HG02884 (cell line): ENCODE measurements at regions not wholly inside any gene's neighbourhood (a gene's known extent, or its start where the extent isn't known, plus 50 kb on each side); places are given as distances from the start of the nearest gene placed in this dataset.
"Not testable (repeated sequence)": the region's sequence is repeated elsewhere in the genome, so short reads cannot be mapped to it uniquely, and the experiment has no call there.

ENCODE experiments used
- ATAC-seq: cut with Tn5 transposase; IDR thresholded peaks from one replicate; pipeline ENCODE4 v1.9.1; 2021; ENCODE audit warnings: mild to moderate bottlenecking, moderate library complexity; ENCODE audit not compliant: unreplicated experiment

GRCh38 chr2:210860276-210860675, 303.9 kb downstream of the CPS1 start:
- no peak for ATAC-seq

DNA sequence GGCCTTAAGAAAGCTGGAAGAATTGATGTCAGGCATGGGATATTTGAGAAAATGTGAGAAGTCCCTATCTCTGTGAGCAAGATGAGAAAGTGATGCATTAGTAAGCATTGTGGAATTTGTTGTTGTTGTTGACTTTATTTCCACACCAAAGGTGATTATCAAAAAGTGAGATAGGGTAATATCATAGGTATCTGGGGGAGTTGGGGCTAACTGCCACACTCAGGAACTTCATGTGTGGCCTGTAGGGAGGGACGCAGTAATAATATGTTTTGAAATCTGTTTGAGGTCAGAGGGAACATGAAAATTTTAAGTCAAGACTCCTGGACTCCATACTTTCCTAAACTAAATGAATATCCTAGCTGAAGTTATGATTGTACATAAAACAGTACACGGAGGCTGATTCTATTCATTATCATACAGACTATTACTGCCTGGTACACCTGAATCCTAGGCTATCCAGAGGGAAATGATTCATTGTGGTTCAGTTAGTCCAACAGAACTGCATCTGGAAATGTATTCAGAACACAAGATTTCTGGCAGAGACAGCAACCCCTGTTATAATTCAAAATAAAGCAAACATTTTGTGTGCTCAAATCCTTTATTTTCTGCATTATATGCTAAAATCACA, 304.8 kb downstream of the CPS1 start:
- ATAC-seq, result no peak

GRCh38 chr2:210862283-210863065, 306.1 kb downstream of the CPS1 start:
- ATAC-seq, result no peak

DNA sequence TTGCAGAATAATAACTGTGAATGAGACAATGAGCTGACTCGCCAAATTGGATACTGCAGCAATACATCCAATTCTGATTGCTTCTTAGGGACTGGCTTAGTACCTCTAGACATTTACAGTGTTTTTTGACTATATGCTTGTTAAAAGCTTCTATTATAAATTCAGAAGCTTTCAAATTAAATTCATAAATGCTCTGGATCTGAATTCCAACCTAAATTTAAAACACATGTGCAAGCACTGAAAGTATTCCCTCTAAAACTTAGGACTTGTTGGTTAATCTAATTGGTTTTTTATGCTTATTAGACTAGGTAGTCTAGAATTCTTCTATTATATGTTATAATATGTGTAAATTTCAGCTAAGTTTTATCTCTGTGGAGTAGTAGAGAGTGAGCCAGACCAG, 306.9 kb downstream of the CPS1 start:
- no peak for ATAC-seq

DNA sequence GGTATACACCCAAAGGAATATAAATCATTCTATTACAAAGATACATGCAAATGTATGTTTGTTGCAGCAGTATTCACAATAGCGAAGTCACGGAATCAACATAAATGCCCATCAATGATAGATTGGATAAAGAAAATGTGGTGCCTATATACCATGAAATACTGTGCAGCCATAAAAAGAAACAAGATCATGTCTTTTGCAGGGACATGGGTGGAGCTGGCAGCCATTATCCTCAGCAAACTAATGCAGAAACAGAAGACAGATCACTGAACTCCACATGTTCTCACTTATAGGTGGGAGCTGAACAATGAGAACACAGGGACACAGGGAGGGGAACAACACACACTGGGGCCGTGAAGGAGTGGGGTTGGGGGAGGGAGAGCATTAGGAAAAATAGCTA, 315.2 kb downstream of the CPS1 start:
- ATAC-seq, result not testable (repeated sequence)

GRCh38 chr2:210873631-210874030, 317.2 kb downstream of the CPS1 start:
- ATAC-seq, result no peak

DNA sequence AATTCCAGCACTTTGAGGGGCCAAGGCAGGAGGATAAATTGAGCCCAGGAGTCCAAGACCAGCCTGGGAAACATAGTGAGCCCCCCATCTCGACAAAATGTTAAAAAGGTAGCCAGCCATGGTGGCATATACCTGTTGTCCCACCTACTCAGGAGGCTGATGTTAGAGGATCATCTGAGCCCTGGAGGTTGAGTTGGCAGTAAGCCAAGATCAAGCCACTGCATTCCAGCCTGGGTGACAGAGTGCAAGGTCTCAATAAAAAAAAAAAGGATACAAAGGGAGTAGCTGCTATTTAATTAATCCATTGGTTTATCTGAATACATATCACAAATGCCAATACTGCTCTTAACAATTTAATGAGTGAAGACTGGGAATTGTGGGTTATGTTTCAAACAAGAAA, 327.8 kb downstream of the CPS1 start:
- no peak for ATAC-seq

DNA sequence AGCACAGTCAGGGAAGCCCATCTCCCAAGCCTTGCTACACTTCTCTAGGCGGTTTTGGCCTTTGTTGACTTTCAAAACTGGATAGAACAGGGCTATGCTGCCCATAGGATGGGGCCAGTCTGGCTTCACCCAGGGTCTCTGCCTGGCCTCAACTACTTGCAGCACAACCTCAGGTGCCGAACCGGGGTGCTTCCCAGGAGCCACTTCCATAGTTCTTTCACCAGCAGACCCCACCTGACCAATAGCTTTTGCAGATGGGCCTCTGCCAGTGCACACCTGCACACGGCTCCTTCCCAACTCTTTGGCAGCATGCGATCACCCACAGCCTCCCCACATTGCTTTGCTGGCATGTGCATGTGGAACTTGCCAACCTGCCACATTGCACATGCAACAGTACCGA, 331.6 kb downstream of the CPS1 start:
- ATAC-seq, result no peak

GRCh38 chr2:210895132-210895531, 338.7 kb downstream of the CPS1 start:
- no peak for ATAC-seq

DNA sequence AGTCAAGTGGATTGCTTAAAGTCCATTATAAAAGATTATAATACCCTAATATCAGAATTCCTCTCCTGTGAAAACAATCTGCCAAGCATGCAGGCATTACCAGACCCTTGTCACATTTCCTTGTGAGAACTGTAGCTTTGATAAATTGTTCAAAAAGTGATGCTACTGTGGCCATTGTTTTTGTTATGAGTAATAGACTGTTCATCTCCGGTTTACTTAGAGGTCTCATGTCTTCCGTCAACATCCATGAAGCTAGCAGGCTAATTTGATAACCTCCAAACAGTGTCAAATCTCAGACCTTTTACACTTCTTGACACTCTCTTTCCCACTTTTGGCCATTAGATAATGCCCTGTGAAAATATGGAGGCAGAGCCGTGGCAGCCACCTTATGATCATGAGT, 342.7 kb downstream of the CPS1 start:
- ATAC-seq, result no peak

DNA sequence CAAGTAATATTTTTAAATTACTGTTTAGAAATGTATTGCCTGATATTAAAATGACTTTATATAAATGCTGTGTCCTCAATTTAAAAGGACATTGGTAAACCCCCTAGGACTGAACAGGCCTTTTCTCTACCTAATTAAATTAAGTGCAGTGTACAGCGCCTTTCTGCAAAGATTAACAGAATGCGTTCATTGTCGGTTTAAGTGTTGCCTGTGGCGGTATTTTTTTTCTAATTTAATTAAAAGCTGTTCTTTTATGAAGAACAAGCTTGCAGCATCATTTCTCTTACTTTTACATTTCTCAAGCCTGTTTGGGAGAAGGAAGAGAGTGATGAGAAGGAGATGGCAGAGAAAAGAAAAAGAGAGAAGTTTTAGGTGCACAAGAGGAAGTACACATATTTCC, 344.9 kb downstream of the CPS1 start:
- ATAC-seq, result no peak

- no peak for ATAC-seq
Measured at GRCh38 chr2:210912779-210913178, 356.4 kb downstream of the CPS1 start.

DNA sequence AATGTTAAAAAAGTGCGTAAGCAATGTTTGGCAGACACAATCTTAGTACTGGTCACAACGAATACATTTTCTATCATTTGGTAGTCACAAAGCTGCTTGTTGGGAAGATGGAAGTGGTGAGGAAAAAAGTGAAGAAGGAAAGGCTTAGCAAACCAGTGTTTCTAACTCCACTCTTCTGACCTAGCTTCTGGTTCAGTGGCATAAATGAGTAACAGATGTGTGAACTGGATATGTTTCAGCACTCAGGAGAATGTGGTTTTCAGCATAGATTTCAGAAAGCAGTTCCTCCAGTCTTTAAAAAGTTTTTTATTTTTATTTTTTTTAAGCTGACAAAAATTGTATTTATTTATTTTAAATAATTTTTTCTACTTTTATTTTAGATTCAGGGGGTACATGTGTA, 357.1 kb downstream of the CPS1 start:
- no peak for ATAC-seq

GRCh38 chr2:210915912-210916311, 359.5 kb downstream of the CPS1 start:
- no peak for ATAC-seq

GRCh38 chr2:210917465-210917864, 361.1 kb downstream of the CPS1 start:
- no peak for ATAC-seq

GRCh38 chr2:210919128-210919527, 362.7 kb downstream of the CPS1 start:
- no peak for ATAC-seq

DNA sequence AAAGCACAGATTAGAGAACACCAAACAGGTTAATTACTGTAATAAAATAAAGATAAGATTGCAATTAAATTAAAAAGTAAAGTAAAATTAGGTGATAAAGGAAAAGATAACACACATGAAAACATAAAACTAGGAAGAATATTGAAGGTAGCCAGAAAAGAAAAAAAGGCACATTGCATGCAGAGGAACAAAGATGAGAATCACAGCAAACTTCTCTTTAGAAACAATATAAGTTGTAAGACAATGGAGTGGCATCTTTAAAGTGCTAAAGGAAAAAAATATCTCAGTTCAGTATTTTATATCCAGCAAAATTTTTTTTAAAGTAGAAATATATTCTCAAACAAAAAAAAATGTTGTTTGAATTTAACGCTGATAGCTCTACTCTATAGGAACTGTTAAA, 366.0 kb downstream of the CPS1 start:
- no peak for ATAC-seq

DNA sequence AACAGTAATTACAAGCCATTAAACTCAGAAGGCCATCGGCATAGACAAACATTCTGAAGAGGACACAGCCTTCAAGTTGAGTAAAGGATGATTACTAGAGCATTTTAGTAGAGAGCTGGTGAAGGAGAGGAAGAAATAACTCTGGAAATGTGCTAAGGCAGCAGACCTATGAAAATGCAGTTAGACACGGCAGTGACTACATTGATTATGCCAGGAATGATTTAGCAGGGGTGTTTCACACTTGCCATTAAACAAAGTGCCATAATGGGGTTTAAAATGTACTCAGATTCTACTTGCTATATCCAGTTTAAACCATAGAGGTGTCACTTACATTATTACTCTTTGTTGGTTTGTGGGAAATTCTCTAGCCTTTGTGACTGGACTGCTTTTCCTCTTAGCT, 372.3 kb downstream of the CPS1 start:
- no peak for ATAC-seq

DNA sequence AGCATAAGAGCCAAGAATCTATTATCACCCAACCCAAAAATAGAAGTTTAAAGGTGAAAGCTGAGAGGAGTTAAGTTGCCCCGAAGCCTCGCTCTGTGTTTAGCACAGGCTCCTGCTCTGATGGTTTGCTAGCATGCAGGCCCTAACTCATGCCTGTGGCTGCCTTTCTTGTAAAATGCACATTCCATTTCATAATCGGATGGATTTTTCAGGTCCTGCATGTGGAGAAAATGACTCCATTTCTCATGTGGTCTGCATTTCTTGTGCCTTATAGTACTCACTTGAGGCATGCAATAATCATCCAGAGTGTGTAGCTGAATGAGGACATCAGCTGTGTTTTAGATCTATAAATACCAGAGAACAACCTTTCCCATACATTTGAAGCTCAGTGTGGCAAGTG, 381.8 kb downstream of the CPS1 start:
- no peak for ATAC-seq

DNA sequence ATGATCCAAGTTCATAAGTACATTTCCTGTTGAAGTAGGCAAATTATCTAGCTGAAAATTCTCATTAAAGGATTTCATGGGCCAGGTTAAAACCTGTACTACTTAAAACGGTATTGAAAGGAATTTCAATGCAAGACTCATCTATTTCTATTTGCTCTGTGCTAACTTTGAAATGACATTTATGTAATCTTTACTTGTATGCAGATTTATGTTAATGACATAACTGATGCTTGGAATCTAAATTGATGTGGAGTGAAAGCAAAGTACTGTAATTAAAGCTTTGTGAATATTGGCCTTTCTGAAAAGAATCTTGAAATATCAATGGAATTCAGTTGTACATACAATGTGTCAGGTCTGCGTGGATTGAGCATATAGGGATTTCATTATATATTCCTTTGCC, 390.0 kb downstream of the CPS1 start:
- no peak for ATAC-seq

DNA sequence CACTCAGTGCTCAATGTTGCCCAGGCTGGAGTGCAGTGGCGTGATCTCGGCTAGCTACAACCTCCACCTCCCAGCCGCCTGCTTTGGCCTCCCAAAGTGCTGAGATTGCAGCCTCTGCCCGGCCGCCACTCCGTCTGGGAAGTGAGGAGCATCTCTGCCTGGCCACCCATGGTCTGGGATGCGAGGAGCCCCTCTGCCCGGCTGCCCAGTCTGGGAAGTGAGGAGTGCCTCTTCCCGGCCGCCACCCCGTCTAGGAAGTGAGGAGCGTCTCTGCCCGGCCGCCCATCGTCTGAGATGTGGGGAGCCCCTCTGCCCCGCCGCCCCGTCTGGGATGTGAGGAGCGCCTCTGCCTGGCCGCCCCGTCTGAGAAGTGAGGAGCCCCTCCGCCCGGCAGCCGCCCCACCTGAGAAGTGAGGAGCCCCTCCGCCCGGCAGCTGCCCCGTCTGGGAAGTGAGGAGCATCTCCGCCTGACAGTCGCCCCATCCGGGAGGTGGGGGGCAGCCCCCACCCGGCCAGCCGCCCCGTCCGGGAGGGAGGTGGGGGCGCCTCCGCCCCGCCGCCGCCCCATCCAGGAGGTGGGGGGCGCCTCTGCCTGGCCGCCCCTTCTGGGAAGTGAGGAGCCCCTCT, 394.1 kb downstream of the CPS1 start:
- not testable (repeated sequence) for ATAC-seq

- ATAC-seq, result no peak
Measured at GRCh38 chr2:210954386-210954907, 398.0 kb downstream of the CPS1 start.
